ENCODE measurements at regions not wholly inside any gene's neighbourhood (a gene's known extent, or its start where the extent isn't known, plus 50 kb on each side); places are given as distances from the start of the nearest gene placed in this dataset.

- BruUV-seq (replicated peaks): no TSS peak
- H3K4me3 ChIP-seq (ENCODE audit: low read depth, low read length, poor library complexity, severe bottlenecking): no peak overlapping the region
- no peaks in the 10 kb centered on the region for H4K20me1 ChIP-seq (ENCODE audit: insufficient read depth, low read length)
- no peaks in the 10 kb centered on the region for H3K79me2 ChIP-seq (ENCODE audit: insufficient read depth, low read depth, low read length)
- H3K9me2 ChIP-seq (ENCODE audit: insufficient read depth, low read length): no peaks in the 10 kb centered on the region
- ChIA-PET POLR2A (interaction anchor here (0.5 to 1.0 kb wide), 2 partner anchors 73 to 690 kb away, joined by 3 read pairs; no protein-coding TSS in a partner anchor), CTCF (ENCODE audit: unreplicated experiment) (no interaction called here)
- TF ChIP-seq, protein P1, sequence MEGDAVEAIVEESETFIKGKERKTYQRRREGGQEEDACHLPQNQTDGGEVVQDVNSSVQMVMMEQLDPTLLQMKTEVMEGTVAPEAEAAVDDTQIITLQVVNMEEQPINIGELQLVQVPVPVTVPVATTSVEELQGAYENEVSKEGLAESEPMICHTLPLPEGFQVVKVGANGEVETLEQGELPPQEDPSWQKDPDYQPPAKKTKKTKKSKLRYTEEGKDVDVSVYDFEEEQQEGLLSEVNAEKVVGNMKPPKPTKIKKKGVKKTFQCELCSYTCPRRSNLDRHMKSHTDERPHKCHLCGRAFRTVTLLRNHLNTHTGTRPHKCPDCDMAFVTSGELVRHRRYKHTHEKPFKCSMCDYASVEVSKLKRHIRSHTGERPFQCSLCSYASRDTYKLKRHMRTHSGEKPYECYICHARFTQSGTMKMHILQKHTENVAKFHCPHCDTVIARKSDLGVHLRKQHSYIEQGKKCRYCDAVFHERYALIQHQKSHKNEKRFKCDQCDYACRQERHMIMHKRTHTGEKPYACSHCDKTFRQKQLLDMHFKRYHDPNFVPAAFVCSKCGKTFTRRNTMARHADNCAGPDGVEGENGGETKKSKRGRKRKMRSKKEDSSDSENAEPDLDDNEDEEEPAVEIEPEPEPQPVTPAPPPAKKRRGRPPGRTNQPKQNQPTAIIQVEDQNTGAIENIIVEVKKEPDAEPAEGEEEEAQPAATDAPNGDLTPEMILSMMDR (conservative IDR thresholded peaks at IDR 0.05; ENCODE audit: low read length): no peak
- TF ChIP-seq EZH2phosphoT487 (IDR thresholded peaks at IDR 0.05; ENCODE audit: borderline replicate concordance, low read depth, low read length): no peak
- intact Hi-C loops (cut with micrococcal nuclease; ENCODE audit: unreplicated experiment): no loop called here
- H3K4me1 ChIP-seq (ENCODE audit: insufficient read depth, low read length, poor library complexity, severe bottlenecking): no peaks in the 10 kb centered on the region
- no peaks in the 10 kb centered on the region for H3K9me3 ChIP-seq (ENCODE audit: low read length)
- DNase-seq (ENCODE audit: low spot score): no peak
- H2AFZ ChIP-seq (ENCODE audit: low read length): no peak overlapping the region
- no peak overlapping the region for H3K27ac ChIP-seq (ENCODE audit: low read depth, low read length, poor library complexity, severe bottlenecking)
- H3K36me3 ChIP-seq (ENCODE audit: insufficient read depth, low read length): no peaks in the 10 kb centered on the region
- H3K4me2 ChIP-seq (ENCODE audit: low read length): no peak overlapping the region
These were observed 711.6 kb upstream of the SLITRK6 start for GRCh38 chr13:86510792-86511191.

GRCh38 chr13:86541461-86541860 is 742.2 kb upstream of the SLITRK6 start:
- Histone ChIP-seq H4K20me1 (ENCODE audit: insufficient read depth, low read length) (no peaks in the 10 kb centered on the region), H3K4me3 (ENCODE audit: low read depth, low read length, poor library complexity, severe bottlenecking) (no peak overlapping the region), H3K79me2 (ENCODE audit: insufficient read depth, low read depth, low read length) (no peaks in the 10 kb centered on the region), H3K9me3 (ENCODE audit: low read length) (no peaks in the 10 kb centered on the region), H3K36me3 (ENCODE audit: insufficient read depth, low read length) (no peaks in the 10 kb centered on the region), H3K27ac (ENCODE audit: low read depth, low read length, poor library complexity, severe bottlenecking) (no peak overlapping the region), H3K9me2 (ENCODE audit: insufficient read depth, low read length) (no peaks in the 10 kb centered on the region), H2AFZ (ENCODE audit: low read length) (no peak overlapping the region), H3K4me2 (ENCODE audit: low read length) (no peak overlapping the region), H3K4me1 (ENCODE audit: insufficient read depth, low read length, poor library complexity, severe bottlenecking) (no peaks in the 10 kb centered on the region)
- TF ChIP-seq, protein P1 (conservative IDR thresholded peaks at IDR 0.05; ENCODE audit: low read length): no peak
- TF ChIP-seq EZH2phosphoT487 (IDR thresholded peaks at IDR 0.05; ENCODE audit: borderline replicate concordance, low read depth, low read length): no peak
- ChIA-PET POLR2A (interaction anchor here (1.4 kb wide), 1 partner anchor 8 kb away, joined by 4 read pairs; no protein-coding TSS in a partner anchor), CTCF (ENCODE audit: unreplicated experiment) (no interaction called here)
- intact Hi-C loops (cut with micrococcal nuclease; ENCODE audit: unreplicated experiment): no loop called here
- no peak for DNase-seq (ENCODE audit: low spot score)
- no TSS peak for BruUV-seq (replicated peaks)

GRCh38 chr13:86554066-86554465 is 754.8 kb upstream of the SLITRK6 start:
- Histone ChIP-seq H3K9me2 (ENCODE audit: insufficient read depth, low read length) (no peaks in the 10 kb centered on the region), H3K4me2 (ENCODE audit: low read length) (no peak overlapping the region), H2AFZ (ENCODE audit: low read length) (no peak overlapping the region), H3K79me2 (ENCODE audit: insufficient read depth, low read depth, low read length) (no peaks in the 10 kb centered on the region), H3K36me3 (ENCODE audit: insufficient read depth, low read length) (no peaks in the 10 kb centered on the region), H3K4me3 (ENCODE audit: low read depth, low read length, poor library complexity, severe bottlenecking) (no peak overlapping the region), H3K4me1 (ENCODE audit: insufficient read depth, low read length, poor library complexity, severe bottlenecking) (no peaks in the 10 kb centered on the region), H3K27ac (ENCODE audit: low read depth, low read length, poor library complexity, severe bottlenecking) (no peak overlapping the region), H4K20me1 (ENCODE audit: insufficient read depth, low read length) (no peaks in the 10 kb centered on the region), H3K9me3 (ENCODE audit: low read length) (peaks cover 5% of the 10 kb centered on the region; the same call in 1 of the 2 replicates)
- TF ChIP-seq, protein P1 (conservative IDR thresholded peaks at IDR 0.05; ENCODE audit: low read length): no peak
- TF ChIP-seq EZH2phosphoT487 (IDR thresholded peaks at IDR 0.05; ENCODE audit: borderline replicate concordance, low read depth, low read length): no peak
- no TSS peak for BruUV-seq (replicated peaks)
- intact Hi-C loops (cut with micrococcal nuclease; ENCODE audit: unreplicated experiment): no loop called here
- no peak for DNase-seq (ENCODE audit: low spot score)
- CTCF ChIA-PET (ENCODE audit: unreplicated experiment): no interaction called here
- POLR2A ChIA-PET: interaction anchor here (0.7 kb wide), 1 partner anchor 30 kb away, joined by 3 read pairs; no protein-coding TSS in a partner anchor
